Right lobe of liver (tissue), 4 donors: ENCODE measurements at regions not wholly inside any gene's neighbourhood (a gene's known extent, or its start where the extent isn't known, plus 50 kb on each side); places are given as distances from the start of the nearest gene placed in this dataset.

ENCODE experiments used
- POLR2A ChIP-seq: fragments of 450-650 bp; IDR thresholded peaks from one replicate; pipeline ENCODE4 v1.6.1; 2017; ENCODE audit warnings: antibody characterized with exemption, mild to moderate bottlenecking
- TF ChIP-seq, protein P1 (sequence below), 4 donors: fragments of 200-600 bp in 3 of 4; fragments of 450-650 bp in 1 of 4; IDR thresholded peaks; one replicate each; pipeline versions ENCODE4 v1.5.1 to v1.8.0; 2016 to 2022; ENCODE audit warnings: antibody characterized with exemption in 4 of 4, mild to moderate bottlenecking in 2 of 4
- donor health status: DM: no; HTN: no; CAD: no.
- donor health status: DM: no; HTN: no; CAD: no.
- donor health status: DM: no; HTN: yes; CAD: no.

DNA sequence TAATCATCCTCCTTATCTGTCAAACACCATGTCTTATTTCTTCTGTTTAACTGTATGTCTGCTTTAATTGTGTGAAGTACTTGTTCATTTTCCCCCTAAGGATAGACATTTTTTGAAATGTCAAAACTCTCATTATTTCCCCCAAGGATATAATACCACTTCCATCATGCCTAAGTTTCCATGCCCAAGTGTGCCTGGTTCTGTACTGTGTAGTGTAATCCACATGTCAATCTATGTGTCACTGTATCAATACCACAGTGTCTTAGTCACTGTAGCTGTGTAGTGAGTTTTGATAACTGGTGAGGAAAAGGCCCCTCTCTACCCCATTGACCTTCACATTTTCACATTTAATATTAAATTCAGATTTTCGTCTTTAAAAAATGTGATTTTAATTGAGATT is 1265.5 kb downstream of the PCDH9 start:
- TF ChIP-seq, protein P1, sequence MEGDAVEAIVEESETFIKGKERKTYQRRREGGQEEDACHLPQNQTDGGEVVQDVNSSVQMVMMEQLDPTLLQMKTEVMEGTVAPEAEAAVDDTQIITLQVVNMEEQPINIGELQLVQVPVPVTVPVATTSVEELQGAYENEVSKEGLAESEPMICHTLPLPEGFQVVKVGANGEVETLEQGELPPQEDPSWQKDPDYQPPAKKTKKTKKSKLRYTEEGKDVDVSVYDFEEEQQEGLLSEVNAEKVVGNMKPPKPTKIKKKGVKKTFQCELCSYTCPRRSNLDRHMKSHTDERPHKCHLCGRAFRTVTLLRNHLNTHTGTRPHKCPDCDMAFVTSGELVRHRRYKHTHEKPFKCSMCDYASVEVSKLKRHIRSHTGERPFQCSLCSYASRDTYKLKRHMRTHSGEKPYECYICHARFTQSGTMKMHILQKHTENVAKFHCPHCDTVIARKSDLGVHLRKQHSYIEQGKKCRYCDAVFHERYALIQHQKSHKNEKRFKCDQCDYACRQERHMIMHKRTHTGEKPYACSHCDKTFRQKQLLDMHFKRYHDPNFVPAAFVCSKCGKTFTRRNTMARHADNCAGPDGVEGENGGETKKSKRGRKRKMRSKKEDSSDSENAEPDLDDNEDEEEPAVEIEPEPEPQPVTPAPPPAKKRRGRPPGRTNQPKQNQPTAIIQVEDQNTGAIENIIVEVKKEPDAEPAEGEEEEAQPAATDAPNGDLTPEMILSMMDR (IDR thresholded peaks at IDR 0.05): no peak
- no peak for TF ChIP-seq POLR2A
